Endodermal cell (in vitro differentiated cells): ENCODE measurements at regions not wholly inside any gene's neighbourhood (a gene's known extent, or its start where the extent isn't known, plus 50 kb on each side); places are given as distances from the start of the nearest gene placed in this dataset.

Experiments
- DNase-seq: peaks from one replicate; pipeline ENCODE4 v3.0.0-alpha.2; 2017
- H3K27ac ChIP-seq: 2 replicates; pipeline ENCODE4 v1.5.1; 2013; ENCODE audit warnings: mild to moderate bottlenecking, low read depth, low read length, moderate library complexity
- H3K27me3 ChIP-seq: 2 replicates; pipeline ENCODE4 v1.6.1; 2013; ENCODE audit warnings: mild to moderate bottlenecking, low read length, moderate library complexity; ENCODE audit not compliant: insufficient read depth, control insufficient read depth, poor library complexity, severe bottlenecking
- H3K36me3 ChIP-seq: 2 replicates; pipeline ENCODE4 v1.7.0; 2013; ENCODE audit warnings: mild to moderate bottlenecking, low read length, moderate library complexity; ENCODE audit not compliant: control insufficient read depth, insufficient read depth
- H3K4me1 ChIP-seq: one replicate; pipeline ENCODE4 v1.7.0; 2013; ENCODE audit warnings: low read length; ENCODE audit not compliant: control insufficient read depth, insufficient read depth
- H3K4me3 ChIP-seq: 2 replicates; pipeline ENCODE4 v1.5.1; 2013; ENCODE audit warnings: mild to moderate bottlenecking, low read length, moderate library complexity
- H3K9ac ChIP-seq: 2 replicates; pipeline ENCODE4 v1.6.1; 2013; ENCODE audit warnings: mild to moderate bottlenecking, low read length, moderate library complexity; ENCODE audit not compliant: poor library complexity, severe bottlenecking; ENCODE audit errors: extremely low read depth
- H3K9me3 ChIP-seq: 2 replicates; pipeline ENCODE4 v1.6.1; 2013; ENCODE audit warnings: mild to moderate bottlenecking, low read length, moderate library complexity; ENCODE audit not compliant: control insufficient read depth
- H3K27ac Mint-ChIP-seq: 2 replicates; pipeline ENCODE4 v1.8.0; 2020; ENCODE audit warnings: mixed read lengths
- H3K27me3 Mint-ChIP-seq: 2 replicates; pipeline ENCODE4 v1.8.0; 2021; ENCODE audit warnings: mild to moderate bottlenecking, mixed read lengths; ENCODE audit not compliant: insufficient read depth
- H3K36me3 Mint-ChIP-seq: 2 replicates; pipeline ENCODE4 v1.8.0; 2020; ENCODE audit warnings: low read depth, mixed read lengths
- H3K4me1 Mint-ChIP-seq: 2 replicates; pipeline ENCODE4 v1.8.0; 2020; ENCODE audit warnings: mixed read lengths
- H3K4me3 Mint-ChIP-seq: 2 replicates; pipeline ENCODE4 v1.8.0; 2020; ENCODE audit warnings: mild to moderate bottlenecking, moderate library complexity, mixed read lengths
- H3K9me3 Mint-ChIP-seq: 2 replicates; pipeline ENCODE4 v1.8.0; 2020; ENCODE audit warnings: mild to moderate bottlenecking, mixed read lengths
- CTCF ChIP-seq: fragments of 200-600 bp; sonication (generic); conservative IDR thresholded peaks from 2 replicates; pipeline ENCODE4 v1.5.0; 2021; ENCODE audit warnings: antibody characterized with exemption, mild to moderate bottlenecking
- WGBS, 2 experiments: methylation state at CpG; one replicate each; pipeline versions ENCODE4 v1.1.5 to v1.1.7; 2013; ENCODE audit warnings: missing lambda C conversion rate in 2 of 2, mixed read lengths in 1 of 2; ENCODE audit not compliant: insufficient coverage in 1 of 2, insufficient read length in 1 of 2; 5-methylcytosine and 5-hydroxymethylcytosine counted together

- no peak overlapping the region for H3K4me3 Mint-ChIP-seq
- Histone ChIP-seq H3K9me3 (no peaks in the 10 kb centered on the region), H3K27ac (no peak overlapping the region), H3K4me1 (peaks cover 25% of the 10 kb centered on the region), H3K36me3 (no peaks in the 10 kb centered on the region), H3K27me3 (no peaks in the 10 kb centered on the region), H3K9ac (no peak overlapping the region), H3K4me3 (no peak overlapping the region)
- DNase-seq = peak; percentile 67
- 86 to 92% methylated on average over 5 of the region's 5 CpGs for WGBS, 2 experiments
- TF ChIP-seq CTCF = no peak
- no peaks in the 10 kb centered on the region for H3K9me3 Mint-ChIP-seq
- H3K36me3 Mint-ChIP-seq = no peaks in the 10 kb centered on the region
- H3K27me3 Mint-ChIP-seq = peaks cover 1% of the 10 kb centered on the region
- H3K4me1 Mint-ChIP-seq = peaks cover 49% of the 10 kb centered on the region
- H3K27ac Mint-ChIP-seq = peak overlapping the region; percentile 29
These were observed 82.5 kb upstream of the PKDCC start for GRCh38 chr2:41965173-41965908.

GRCh38 chr2:41965909-41966295, 81.9 kb upstream of the PKDCC start:
- no peaks in the 10 kb centered on the region for H3K36me3 ChIP-seq
- Mint-ChIP-seq H3K4me1 (peaks cover 49% of the 10 kb centered on the region), H3K4me3 (no peak overlapping the region), H3K9me3 (no peaks in the 10 kb centered on the region), H3K27ac (peak overlapping the region; percentile 29), H3K27me3 (no peaks in the 10 kb centered on the region), H3K36me3 (no peaks in the 10 kb centered on the region)
- DNase-seq = no peak
- 93 to 94% methylated on average over 1 to 2 of the region's 2 CpGs for WGBS, 2 experiments
- H3K9me3 ChIP-seq = no peaks in the 10 kb centered on the region
- no peak overlapping the region for H3K27ac ChIP-seq
- no peak overlapping the region for H3K9ac ChIP-seq
- H3K4me3 ChIP-seq = no peak overlapping the region
- peaks cover 25% of the 10 kb centered on the region for H3K4me1 ChIP-seq
- no peaks in the 10 kb centered on the region for H3K27me3 ChIP-seq
- no peak for TF ChIP-seq CTCF

GRCh38 chr2:41966431-41966893, 81.4 kb upstream of the PKDCC start:
- Histone ChIP-seq H3K9ac (no peak overlapping the region), H3K4me1 (peaks cover 25% of the 10 kb centered on the region), H3K36me3 (no peaks in the 10 kb centered on the region), H3K27me3 (no peaks in the 10 kb centered on the region), H3K4me3 (no peak overlapping the region), H3K27ac (no peak overlapping the region), H3K9me3 (no peaks in the 10 kb centered on the region)
- Mint-ChIP-seq H3K36me3 (no peaks in the 10 kb centered on the region), H3K4me1 (peaks cover 49% of the 10 kb centered on the region), H3K9me3 (no peaks in the 10 kb centered on the region), H3K4me3 (no peak overlapping the region), H3K27ac (no peak overlapping the region), H3K27me3 (no peaks in the 10 kb centered on the region)
- WGBS, 2 experiments = 91 to 98% methylated on average over 8 to 10 of the region's 10 CpGs
- no peak for TF ChIP-seq CTCF
- DNase-seq = peak; percentile 48
